Neural progenitor cell (in vitro differentiated cells): ENCODE measurements at regions not wholly inside any gene's neighbourhood (a gene's known extent, or its start where the extent isn't known, plus 50 kb on each side); places are given as distances from the start of the nearest gene placed in this dataset.

Source experiments
- CTCF ChIP-seq: fragments of 200-600 bp; sonication (generic); IDR thresholded peaks from 2 replicates; pipeline ENCODE4 v1.5.1; 2017; ENCODE audit warnings: antibody characterized with exemption, mild to moderate bottlenecking
- EZH2 ChIP-seq: fragments of 200-600 bp; sonication (generic); IDR thresholded peaks from 2 replicates; pipeline ENCODE4 v1.6.1; 2017; ENCODE audit warnings: antibody characterized with exemption, mild to moderate bottlenecking, moderate library complexity
- EZH2phosphoT487 ChIP-seq: fragments of 200-600 bp; sonication (generic); IDR thresholded peaks from 2 replicates; pipeline ENCODE4 v1.6.1; 2017; ENCODE audit warnings: antibody characterized with exemption

GRCh38 chr6:113147544-113147943 is 709.6 kb upstream of the MARCKS start:
- TF ChIP-seq CTCF (no peak), EZH2 (no peak), EZH2phosphoT487 (no peak)
